GM20431 (cell line): ENCODE measurements at regions not wholly inside any gene's neighbourhood (a gene's known extent, or its start where the extent isn't known, plus 50 kb on each side); places are given as distances from the start of the nearest gene placed in this dataset.

Source experiments
- in situ Hi-C: fragments of 300-500 bp; cut with MseI, MboI; formaldehyde crosslinking; loops from one replicate; pipeline ENCODE4 v1.15.0; 2020; ENCODE audit warnings: low sequenced_read_pairs; ENCODE audit not compliant: unreplicated experiment

DNA sequence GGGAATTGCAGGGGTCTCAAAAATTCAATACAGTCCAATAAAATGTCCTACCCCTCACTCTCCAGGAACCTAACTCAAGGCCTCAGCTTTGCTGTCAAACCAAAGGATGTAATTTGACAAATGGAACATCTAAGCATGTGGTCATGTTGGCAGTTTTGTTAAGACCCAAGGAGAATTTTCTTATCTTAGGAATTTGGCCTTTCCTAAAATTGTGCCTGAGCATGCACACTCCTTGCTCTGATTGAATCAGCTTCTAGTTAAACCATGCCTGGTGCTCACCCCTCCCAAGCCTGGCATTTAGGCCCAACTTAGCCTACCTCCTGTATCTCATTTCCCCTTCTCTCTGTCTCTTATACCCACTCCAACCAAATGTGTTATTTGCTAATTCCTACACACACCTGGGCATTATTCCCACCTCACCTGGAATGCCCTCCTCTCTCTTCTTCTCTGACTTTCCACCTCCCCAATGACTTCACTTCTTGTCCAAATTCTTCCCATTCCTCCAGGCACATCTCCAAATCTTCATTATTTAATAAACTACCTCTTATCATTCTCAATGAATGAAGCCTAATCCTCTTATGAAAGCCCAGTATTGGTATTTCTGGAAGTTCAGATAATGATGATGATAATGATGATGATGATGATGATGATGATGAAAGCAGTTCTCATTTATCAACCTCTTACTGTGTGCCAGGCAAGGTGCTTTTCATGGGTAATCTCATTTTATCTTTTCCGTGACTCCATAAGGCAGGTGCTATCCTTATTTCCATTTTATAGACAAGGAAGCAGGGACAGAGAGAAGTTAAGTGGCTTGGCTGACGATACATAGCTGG lies 178.0 kb upstream of the IRX6 start:
- in situ Hi-C loops: no loop called here

DNA sequence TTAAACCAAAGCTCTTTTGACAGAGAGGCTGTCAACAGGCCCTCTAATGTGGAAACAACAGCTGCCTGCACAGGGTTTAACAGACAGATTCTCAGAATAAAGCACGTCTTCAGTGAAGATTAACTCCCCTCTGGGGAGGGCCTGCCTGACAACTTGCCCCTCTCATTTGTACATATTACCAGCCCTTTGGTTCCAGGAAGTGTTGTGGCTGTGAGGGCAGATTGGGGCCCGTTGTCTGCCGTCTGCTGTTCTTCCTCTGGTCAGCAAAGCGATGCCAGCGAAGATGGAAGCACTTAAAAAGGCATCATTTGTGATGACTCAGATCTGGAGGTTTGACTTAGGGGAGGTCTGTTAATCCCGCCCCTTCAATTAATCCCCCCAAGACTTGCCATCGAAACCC lies 177.0 kb upstream of the IRX6 start:
- in situ Hi-C loops: no loop called here

- in situ Hi-C loops: no loop called here
These were observed 176.6 kb upstream of the IRX6 start for GRCh38 chr16:55147396-55147795.

- in situ Hi-C loops: no loop called here
These were observed 174.4 kb upstream of the IRX6 start for GRCh38 chr16:55149622-55150021.

DNA sequence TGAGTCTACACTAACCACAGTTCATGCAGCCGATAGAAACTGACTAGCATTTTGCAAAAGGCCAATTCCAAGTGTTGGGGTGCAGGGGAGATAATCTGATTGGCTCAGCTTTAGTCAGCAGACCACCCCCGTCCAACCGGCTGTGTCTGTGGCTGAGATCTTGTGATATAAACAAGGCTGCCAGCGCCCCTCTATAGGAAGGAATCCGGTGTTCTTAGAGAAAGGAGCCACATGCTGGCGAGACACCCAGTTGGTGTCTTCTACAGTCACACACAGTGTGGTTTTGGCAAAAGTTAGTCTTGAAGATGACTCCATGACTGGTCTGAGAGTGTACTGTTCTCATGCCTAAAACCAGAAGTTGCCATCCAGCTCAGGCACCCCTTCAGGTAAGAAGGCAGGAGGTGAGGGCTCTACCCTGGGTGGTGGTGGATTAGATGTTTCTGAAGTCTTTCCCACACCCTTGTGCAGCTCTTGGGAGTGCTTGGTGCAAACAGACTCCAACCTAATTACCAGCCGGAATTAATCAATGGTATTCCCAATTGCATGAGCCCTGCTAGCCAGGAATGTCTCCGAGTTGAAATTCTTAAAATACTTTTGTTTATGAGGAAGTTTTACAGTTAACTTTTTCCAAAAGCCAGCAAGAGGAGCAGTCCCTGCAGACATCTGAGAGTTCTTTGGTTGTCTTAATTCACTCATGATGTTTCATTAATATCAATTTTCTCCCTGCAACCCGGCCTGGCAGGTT lies 172.3 kb upstream of the IRX6 start:
- in situ Hi-C loops: no loop called here

DNA sequence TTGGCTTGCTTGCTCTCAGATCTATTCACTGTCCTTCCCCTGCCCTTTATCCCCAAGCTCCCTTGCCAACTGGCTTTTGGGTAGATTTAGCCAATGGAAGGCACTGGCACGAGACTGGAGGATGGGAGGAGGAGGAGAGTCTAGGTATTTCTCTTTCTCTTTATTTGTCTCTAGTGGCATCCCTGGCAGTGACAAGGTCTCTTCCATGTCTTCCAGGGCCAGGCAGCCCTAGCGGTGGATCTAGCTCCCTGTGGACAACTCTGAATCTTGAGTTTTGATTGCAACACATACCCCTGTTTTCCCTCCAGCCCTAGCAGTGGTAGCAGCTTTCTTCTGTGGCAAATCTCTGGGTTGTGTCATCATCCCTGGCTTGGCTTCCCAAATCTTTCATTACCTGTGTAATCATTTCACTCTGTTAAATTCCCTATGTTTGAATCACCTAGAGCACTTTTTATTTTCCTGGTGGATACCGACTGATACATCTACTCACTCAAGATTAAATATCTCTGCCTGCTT lies 171.1 kb upstream of the IRX6 start:
- in situ Hi-C loops: no loop called here

- in situ Hi-C loops: no loop called here
These were observed 169.7 kb upstream of the IRX6 start for GRCh38 chr16:55154262-55154661.

- in situ Hi-C loops: no loop called here
These were observed 169.0 kb upstream of the IRX6 start for GRCh38 chr16:55154956-55155355.

GRCh38 chr16:55155815-55156214 lies 168.2 kb upstream of the IRX6 start:
- in situ Hi-C loops: no loop called here

GRCh38 chr16:55169780-55170179 lies 154.2 kb upstream of the IRX6 start:
- in situ Hi-C loops: no loop called here

GRCh38 chr16:55171241-55171640 lies 152.8 kb upstream of the IRX6 start:
- in situ Hi-C loops: no loop called here

DNA sequence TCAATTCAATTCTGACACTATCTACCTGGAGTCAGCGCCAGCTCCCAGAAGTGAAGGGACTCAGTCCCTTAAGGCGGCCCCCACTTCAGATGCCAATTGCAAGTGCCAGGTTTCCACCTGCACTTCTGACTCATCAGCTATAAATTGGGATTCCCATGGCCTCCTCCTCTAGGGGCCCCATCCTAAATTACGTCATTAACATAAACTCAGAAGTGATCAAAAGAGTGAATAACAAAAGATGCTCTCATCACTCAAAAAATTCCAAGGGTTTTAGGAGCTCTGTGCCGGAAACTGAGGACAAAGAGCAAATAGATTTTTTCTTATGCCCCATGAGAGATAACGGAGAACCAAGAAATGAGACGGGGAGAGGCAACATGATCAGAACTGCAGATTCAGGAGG lies 148.6 kb upstream of the IRX6 start:
- in situ Hi-C loops: no loop called here

DNA sequence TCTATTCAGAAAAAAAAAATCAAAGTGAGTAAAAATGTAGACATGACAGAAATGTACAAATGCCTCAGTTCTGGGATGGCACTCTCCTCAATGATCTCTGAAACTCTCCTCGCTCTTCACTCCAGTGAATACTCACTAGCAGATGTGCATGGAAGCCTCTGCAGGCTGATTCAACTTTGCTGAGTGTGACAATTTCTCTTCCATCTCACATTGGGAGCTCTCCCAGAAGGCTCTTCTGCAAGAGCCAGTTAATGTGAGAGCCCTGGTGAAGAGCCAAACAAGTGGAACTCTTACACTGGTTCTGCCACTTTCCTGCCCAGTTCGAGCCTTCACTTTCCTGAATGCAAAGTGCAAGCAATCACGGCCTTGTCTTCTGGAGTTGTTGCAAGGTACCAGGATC lies 147.1 kb upstream of the IRX6 start:
- in situ Hi-C loops: no loop called here

- in situ Hi-C loops: no loop called here
These were observed 144.6 kb upstream of the IRX6 start for GRCh38 chr16:55179411-55179810.

GRCh38 chr16:55179852-55180585 lies 144.0 kb upstream of the IRX6 start:
- in situ Hi-C loops: no loop called here

DNA sequence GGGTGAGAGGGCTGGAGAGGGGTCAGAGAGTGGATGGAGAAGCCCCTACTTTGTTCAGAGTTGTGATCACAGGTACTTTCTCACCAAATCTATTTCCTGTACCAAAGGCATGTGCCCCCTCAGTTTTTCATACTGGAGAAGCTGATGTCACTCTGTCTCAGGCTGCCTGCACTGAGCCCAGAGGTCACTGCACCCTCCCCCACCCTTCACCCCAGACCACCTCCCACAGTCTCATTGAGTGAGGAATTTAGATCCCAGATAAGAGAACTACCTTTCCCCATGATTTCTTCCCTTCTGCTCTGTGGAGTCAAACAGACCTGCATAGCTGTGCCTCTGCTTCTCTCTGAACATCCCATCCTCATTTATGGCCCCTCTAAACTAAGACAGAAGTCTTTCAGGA lies 140.0 kb upstream of the IRX6 start:
- in situ Hi-C loops: no loop called here

- in situ Hi-C loops: no loop called here
These were observed 139.4 kb upstream of the IRX6 start for GRCh38 chr16:55184619-55185018.

DNA sequence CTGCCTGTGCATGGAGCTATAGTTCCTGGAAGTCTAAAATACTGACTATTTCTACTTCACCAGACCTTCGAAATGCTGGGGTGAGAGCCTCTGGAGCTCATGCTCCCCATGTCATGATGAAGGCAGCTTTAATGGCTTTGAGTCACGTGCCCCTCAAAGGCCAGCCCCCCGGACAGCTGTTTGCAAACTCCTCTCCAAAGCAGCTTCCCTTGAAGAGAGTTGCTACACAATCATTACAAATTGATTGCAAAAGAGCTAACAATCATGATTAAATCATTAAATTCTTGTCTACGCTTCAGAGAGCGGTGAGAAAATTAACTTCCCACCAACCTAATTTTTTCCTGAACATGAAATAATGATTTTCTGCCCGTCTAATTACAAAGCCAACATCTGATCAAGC lies 134.8 kb upstream of the IRX6 start:
- in situ Hi-C loops: no loop called here

GRCh38 chr16:55189682-55190636 lies 134.0 kb upstream of the IRX6 start:
- in situ Hi-C loops: no loop called here

GRCh38 chr16:55192734-55193133 lies 131.3 kb upstream of the IRX6 start:
- in situ Hi-C loops: no loop called here
